GM23248 (cell line): ENCODE measurements at regions not wholly inside any gene's neighbourhood (a gene's known extent, or its start where the extent isn't known, plus 50 kb on each side); places are given as distances from the start of the nearest gene placed in this dataset.

ENCODE experiments used
- EZH2 ChIP-seq: fragments of 200-600 bp; sonication (generic); IDR thresholded peaks from 2 replicates; pipeline ENCODE4 v1.6.1; 2018; ENCODE audit warnings: antibody characterized with exemption, mild to moderate bottlenecking; ENCODE audit not compliant: insufficient read depth, poor library complexity, severe bottlenecking
- EZH2phosphoT487 ChIP-seq: fragments of 200-600 bp; sonication (generic); IDR thresholded peaks from 2 replicates; pipeline ENCODE4 v1.6.1; 2018; ENCODE audit warnings: antibody characterized with exemption, moderate library complexity, mild to moderate bottlenecking, low read depth; ENCODE audit not compliant: insufficient read depth

DNA sequence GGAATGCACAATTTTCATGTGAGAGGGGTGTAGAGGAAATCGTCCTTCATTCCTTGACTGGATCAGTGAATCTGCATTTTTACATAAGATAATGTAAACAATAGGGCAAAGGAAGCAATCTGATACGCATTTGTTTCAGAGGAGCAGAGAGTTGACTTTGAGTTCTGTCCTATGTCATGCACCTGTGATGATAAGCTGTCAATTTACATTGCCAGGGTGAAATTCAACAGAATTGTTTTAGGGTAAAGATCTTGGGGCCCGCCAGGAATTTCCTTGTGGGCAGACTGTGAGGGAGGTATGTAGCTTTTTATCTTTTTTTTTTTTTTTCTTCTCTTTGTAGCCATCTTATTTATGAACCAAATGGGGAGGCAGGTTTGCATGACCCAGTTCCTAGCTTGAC is 58.3 kb upstream of the LARP1 start:
- TF ChIP-seq EZH2, result no peak
- no peak for TF ChIP-seq EZH2phosphoT487
